ENCODE measurements at regions not wholly inside any gene's neighbourhood (a gene's known extent, or its start where the extent isn't known, plus 50 kb on each side); places are given as distances from the start of the nearest gene placed in this dataset.

DNA sequence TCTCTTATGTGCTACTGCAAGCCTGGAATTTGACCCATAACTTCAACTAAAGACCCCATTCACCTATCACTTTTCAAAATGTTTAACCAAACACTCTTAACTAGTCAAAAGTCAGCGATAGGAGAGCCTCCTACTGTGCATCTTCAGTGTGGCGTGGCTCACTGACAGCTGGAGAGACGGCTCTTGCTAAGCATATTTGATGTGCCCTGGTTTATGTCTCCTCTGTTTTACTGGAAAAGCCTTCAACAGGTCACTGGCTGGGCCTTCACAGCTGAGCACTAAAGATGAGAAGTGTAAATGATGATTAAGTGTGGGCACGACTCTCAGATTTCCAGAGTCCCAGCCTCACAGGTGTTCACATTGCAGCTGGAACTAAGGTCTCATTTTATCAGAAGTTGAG is 472.1 kb downstream of the SEMA3D start:
- TF ChIP-seq POLR2A (IDR thresholded peaks at IDR 0.05; ENCODE audit: low read length) (no peak), GATA1 (IDR thresholded peaks at IDR 0.05; ENCODE audit: low read depth, low read length) (no peak)
